ENCODE measurements at regions not wholly inside any gene's neighbourhood (a gene's known extent, or its start where the extent isn't known, plus 50 kb on each side); places are given as distances from the start of the nearest gene placed in this dataset.

- intact Hi-C loops (cut with DNase I): no loop called here
These were observed 109.6 kb downstream of the CTNND1 start for GRCh38 chr11:57871231-57871630.

GRCh38 chr11:57873196-57873911 lies 111.8 kb downstream of the CTNND1 start:
- no peak for TF ChIP-seq CTCF (IDR thresholded peaks at IDR 0.05; ENCODE audit: borderline replicate concordance, extremely low read depth, insufficient read depth)
- FAIRE-seq (no peak), DNase-seq (no peak)
- Histone ChIP-seq H3K27ac (ENCODE audit: low read depth in 2 of 2, low read length in 2 of 2) (no peak overlapping the region), H3K9ac (ENCODE audit: low read length in 3 of 3) (no peak overlapping the region), H3K36me3 (ENCODE audit: control insufficient read depth in 2 of 3, insufficient read depth in 3 of 3, low read length in 3 of 3) (no peaks in the 10 kb centered on the region), H3K9me3 (ENCODE audit: control insufficient read depth in 2 of 3, insufficient read depth in 1 of 3, low read length in 3 of 3) (no peaks in the 10 kb centered on the region), H3K4me3 (ENCODE audit: low read length in 3 of 3) (no peak overlapping the region), H3K27me3 (ENCODE audit: control insufficient read depth, insufficient read depth, low read length) (no peaks in the 10 kb centered on the region), H3K4me1 (ENCODE audit: control insufficient read depth in 2 of 3, insufficient read depth in 2 of 3, low read depth in 1 of 3, low read length in 3 of 3) (no peaks in the 10 kb centered on the region)
- intact Hi-C loops (cut with DNase I): no loop called here

More at GRCh38 chr11:57871231-57871630, 109.6 kb downstream of the CTNND1 start:
- H3K27ac ChIP-seq (ENCODE audit: low read depth in 2 of 2, low read length in 2 of 2): no peak overlapping the region
- no peaks in the 10 kb centered on the region for H3K9me3 ChIP-seq (ENCODE audit: control insufficient read depth in 2 of 3, insufficient read depth in 1 of 3, low read length in 3 of 3)
- H3K4me1 ChIP-seq (ENCODE audit: control insufficient read depth in 2 of 3, insufficient read depth in 2 of 3, low read depth in 1 of 3, low read length in 3 of 3): no peaks in the 10 kb centered on the region
- DNase-seq (no peak), FAIRE-seq (no peak)
- no peak overlapping the region for H3K9ac ChIP-seq (ENCODE audit: low read length in 3 of 3)
- no peak overlapping the region for H3K4me3 ChIP-seq (ENCODE audit: low read length in 3 of 3)
- TF ChIP-seq CTCF (IDR thresholded peaks at IDR 0.05; ENCODE audit: borderline replicate concordance, extremely low read depth, insufficient read depth): no peak
- H3K27me3 ChIP-seq (ENCODE audit: control insufficient read depth, insufficient read depth, low read length): no peaks in the 10 kb centered on the region
- H3K36me3 ChIP-seq (ENCODE audit: control insufficient read depth in 2 of 3, insufficient read depth in 3 of 3, low read length in 3 of 3): no peaks in the 10 kb centered on the region

- no peaks in the 10 kb centered on the region for H3K36me3 ChIP-seq (ENCODE audit: control insufficient read depth in 2 of 3, insufficient read depth in 3 of 3, low read length in 3 of 3)
- H3K4me3 ChIP-seq (ENCODE audit: low read length in 3 of 3): no peak overlapping the region
- no peaks in the 10 kb centered on the region for H3K4me1 ChIP-seq (ENCODE audit: control insufficient read depth in 2 of 3, insufficient read depth in 2 of 3, low read depth in 1 of 3, low read length in 3 of 3)
- no peak for DNase-seq
- no peak overlapping the region for H3K27ac ChIP-seq (ENCODE audit: low read depth in 2 of 2, low read length in 2 of 2)
- H3K27me3 ChIP-seq (ENCODE audit: control insufficient read depth, insufficient read depth, low read length): no peaks in the 10 kb centered on the region
- FAIRE-seq: no peak
- H3K9ac ChIP-seq (ENCODE audit: low read length in 3 of 3): no peak overlapping the region
- H3K9me3 ChIP-seq (ENCODE audit: control insufficient read depth in 2 of 3, insufficient read depth in 1 of 3, low read length in 3 of 3): no peaks in the 10 kb centered on the region
- intact Hi-C loops (cut with DNase I): no loop called here
- TF ChIP-seq CTCF (IDR thresholded peaks at IDR 0.05; ENCODE audit: borderline replicate concordance, extremely low read depth, insufficient read depth): no peak
These were observed 113.4 kb downstream of the CTNND1 start for GRCh38 chr11:57874981-57875380.

- FAIRE-seq (no peak), DNase-seq (no peak)
- H3K4me3 ChIP-seq (ENCODE audit: low read length in 3 of 3): no peak overlapping the region
- no peak overlapping the region for H3K27ac ChIP-seq (ENCODE audit: low read depth in 2 of 2, low read length in 2 of 2)
- peaks cover 0 to 11% (median 0%) of the 10 kb centered on the region in 3 donors for H3K4me1 ChIP-seq (ENCODE audit: control insufficient read depth in 2 of 3, insufficient read depth in 2 of 3, low read depth in 1 of 3, low read length in 3 of 3)
- H3K9ac ChIP-seq (ENCODE audit: low read length in 3 of 3): no peak overlapping the region
- no peaks in the 10 kb centered on the region for H3K9me3 ChIP-seq (ENCODE audit: control insufficient read depth in 2 of 3, insufficient read depth in 1 of 3, low read length in 3 of 3)
- no peak for TF ChIP-seq CTCF (IDR thresholded peaks at IDR 0.05; ENCODE audit: borderline replicate concordance, extremely low read depth, insufficient read depth)
- intact Hi-C loops (cut with DNase I): no loop called here
- H3K36me3 ChIP-seq (ENCODE audit: control insufficient read depth in 2 of 3, insufficient read depth in 3 of 3, low read length in 3 of 3): no peaks in the 10 kb centered on the region
- no peaks in the 10 kb centered on the region for H3K27me3 ChIP-seq (ENCODE audit: control insufficient read depth, insufficient read depth, low read length)
These were observed 120.0 kb downstream of the CTNND1 start for GRCh38 chr11:57881647-57882046.

All from kidney (tissue), 13 donors.